ENCODE measurements at regions not wholly inside any gene's neighbourhood (a gene's known extent, or its start where the extent isn't known, plus 50 kb on each side); places are given as distances from the start of the nearest gene placed in this dataset.
A peak's percentile ranks its signal among the peaks of the same experiment; 100 is the strongest.

GRCh38 chr1:222087221-222087920 is 345.5 kb upstream of the DUSP10 start:
- Histone ChIP-seq H3K4me3 (ENCODE audit: low read length) (no peak overlapping the region), H3K9me3 (ENCODE audit: control insufficient read depth, low read length) (no peaks in the 10 kb centered on the region), H3K27ac (ENCODE audit: low read length) (no peak overlapping the region), H3K27me3 (ENCODE audit: control insufficient read depth, insufficient read depth) (no peaks in the 10 kb centered on the region), H3K4me1 (ENCODE audit: control insufficient read depth, insufficient read depth, low read length) (no peaks in the 10 kb centered on the region)
- 78% methylated on average over 9 of the region's 9 CpGs for WGBS
- ATAC-seq = no peak
- DNase-seq = no peak
- intact Hi-C loops (cut with DNase I) = no loop called here

GRCh38 chr1:222084996-222085395 is 343.1 kb upstream of the DUSP10 start:
- H3K9me3 ChIP-seq (ENCODE audit: control insufficient read depth, low read length) = no peaks in the 10 kb centered on the region
- no peaks in the 10 kb centered on the region for H3K27me3 ChIP-seq (ENCODE audit: control insufficient read depth, insufficient read depth)
- ATAC-seq = no peak
- no peak overlapping the region for H3K27ac ChIP-seq (ENCODE audit: low read length)
- H3K4me1 ChIP-seq (ENCODE audit: control insufficient read depth, insufficient read depth, low read length) = no peaks in the 10 kb centered on the region
- WGBS = 38% methylated on average over 1 of the region's 1 CpG
- intact Hi-C loops (cut with DNase I) = no loop called here
- no peak for DNase-seq
- no peak overlapping the region for H3K4me3 ChIP-seq (ENCODE audit: low read length)

- no peak for ATAC-seq
- Histone ChIP-seq H3K27me3 (ENCODE audit: control insufficient read depth, insufficient read depth) (no peaks in the 10 kb centered on the region), H3K9me3 (ENCODE audit: control insufficient read depth, low read length) (no peaks in the 10 kb centered on the region), H3K27ac (ENCODE audit: low read length) (no peak overlapping the region), H3K4me1 (ENCODE audit: control insufficient read depth, insufficient read depth, low read length) (no peaks in the 10 kb centered on the region), H3K4me3 (ENCODE audit: low read length) (no peak overlapping the region)
- no peak for DNase-seq
- intact Hi-C loops (cut with DNase I) = no loop called here
Observed at GRCh38 chr1:222084048-222084447, 342.2 kb upstream of the DUSP10 start.

- no peaks in the 10 kb centered on the region for H3K9me3 ChIP-seq (ENCODE audit: control insufficient read depth, low read length)
- 72% methylated on average over 3 of the region's 3 CpGs for WGBS
- no peak for ATAC-seq
- intact Hi-C loops (cut with DNase I) = no loop called here
- DNase-seq = no peak
- no peak overlapping the region for H3K27ac ChIP-seq (ENCODE audit: low read length)
- no peak overlapping the region for H3K4me3 ChIP-seq (ENCODE audit: low read length)
- no peaks in the 10 kb centered on the region for H3K4me1 ChIP-seq (ENCODE audit: control insufficient read depth, insufficient read depth, low read length)
- H3K27me3 ChIP-seq (ENCODE audit: control insufficient read depth, insufficient read depth) = no peaks in the 10 kb centered on the region
Observed at GRCh38 chr1:222081859-222082258, 340.0 kb upstream of the DUSP10 start.

GRCh38 chr1:222079566-222079965 is 337.7 kb upstream of the DUSP10 start:
- Histone ChIP-seq H3K4me3 (ENCODE audit: low read length) (no peak overlapping the region), H3K9me3 (ENCODE audit: control insufficient read depth, low read length) (no peaks in the 10 kb centered on the region), H3K27ac (ENCODE audit: low read length) (no peak overlapping the region), H3K27me3 (ENCODE audit: control insufficient read depth, insufficient read depth) (no peaks in the 10 kb centered on the region), H3K4me1 (ENCODE audit: control insufficient read depth, insufficient read depth, low read length) (no peaks in the 10 kb centered on the region)
- intact Hi-C loops (cut with DNase I) = no loop called here
- WGBS = 80% methylated on average over 1 of the region's 1 CpG
- DNase-seq = no peak
- no peak for ATAC-seq

- H3K27ac ChIP-seq (ENCODE audit: low read length) = no peak overlapping the region
- intact Hi-C loops (cut with DNase I) = no loop called here
- H3K27me3 ChIP-seq (ENCODE audit: control insufficient read depth, insufficient read depth) = no peaks in the 10 kb centered on the region
- 80% methylated on average over 2 of the region's 2 CpGs for whole genome bisulfite sequencing
- DNase-seq (no peak), ATAC-seq (no peak)
- H3K4me1 ChIP-seq (ENCODE audit: control insufficient read depth, insufficient read depth, low read length) = no peaks in the 10 kb centered on the region
- H3K4me3 ChIP-seq (ENCODE audit: low read length) = no peak overlapping the region
- no peaks in the 10 kb centered on the region for H3K9me3 ChIP-seq (ENCODE audit: control insufficient read depth, low read length)
Observed at GRCh38 chr1:222077206-222077605, 335.3 kb upstream of the DUSP10 start.

- Histone ChIP-seq H3K4me3 (ENCODE audit: low read length) (no peak overlapping the region), H3K27me3 (ENCODE audit: control insufficient read depth, insufficient read depth) (no peaks in the 10 kb centered on the region), H3K4me1 (ENCODE audit: control insufficient read depth, insufficient read depth, low read length) (no peaks in the 10 kb centered on the region), H3K9me3 (ENCODE audit: control insufficient read depth, low read length) (no peaks in the 10 kb centered on the region), H3K27ac (ENCODE audit: low read length) (no peak overlapping the region)
- WGBS = 68% methylated on average over 1 of the region's 1 CpG
- ATAC-seq (no peak), DNase-seq (no peak)
- intact Hi-C loops (cut with DNase I) = no loop called here
Observed at GRCh38 chr1:222074317-222074716, 332.4 kb upstream of the DUSP10 start.

GRCh38 chr1:222073307-222073995 is 331.6 kb upstream of the DUSP10 start:
- Histone ChIP-seq H3K4me1 (ENCODE audit: control insufficient read depth, insufficient read depth, low read length) (no peaks in the 10 kb centered on the region), H3K4me3 (ENCODE audit: low read length) (no peak overlapping the region), H3K9me3 (ENCODE audit: control insufficient read depth, low read length) (no peaks in the 10 kb centered on the region), H3K27me3 (ENCODE audit: control insufficient read depth, insufficient read depth) (no peaks in the 10 kb centered on the region), H3K27ac (ENCODE audit: low read length) (no peak overlapping the region)
- no peak for ATAC-seq
- 75% methylated on average over 2 of the region's 2 CpGs for WGBS
- intact Hi-C loops (cut with DNase I) = no loop called here
- no peak for DNase-seq

- Histone ChIP-seq H3K9me3 (ENCODE audit: control insufficient read depth, low read length) (no peaks in the 10 kb centered on the region), H3K4me1 (ENCODE audit: control insufficient read depth, insufficient read depth, low read length) (no peaks in the 10 kb centered on the region), H3K27ac (ENCODE audit: low read length) (no peak overlapping the region), H3K4me3 (ENCODE audit: low read length) (no peak overlapping the region), H3K27me3 (ENCODE audit: control insufficient read depth, insufficient read depth) (no peaks in the 10 kb centered on the region)
- WGBS = 21% methylated on average over 5 of the region's 5 CpGs
- DNase-seq (no peak), ATAC-seq (peak; percentile 57 to 63)
- intact Hi-C loops (cut with DNase I) = no loop called here
Observed at GRCh38 chr1:222071387-222071786, 329.5 kb upstream of the DUSP10 start.

GRCh38 chr1:222068937-222069336 is 327.0 kb upstream of the DUSP10 start:
- Histone ChIP-seq H3K4me3 (ENCODE audit: low read length) (no peak overlapping the region), H3K4me1 (ENCODE audit: control insufficient read depth, insufficient read depth, low read length) (no peaks in the 10 kb centered on the region), H3K27me3 (ENCODE audit: control insufficient read depth, insufficient read depth) (no peaks in the 10 kb centered on the region), H3K9me3 (ENCODE audit: control insufficient read depth, low read length) (no peaks in the 10 kb centered on the region), H3K27ac (ENCODE audit: low read length) (no peak overlapping the region)
- DNase-seq (no peak), ATAC-seq (no peak)
- intact Hi-C loops (cut with DNase I) = no loop called here

- Histone ChIP-seq H3K27ac (ENCODE audit: low read length) (no peak overlapping the region), H3K4me1 (ENCODE audit: control insufficient read depth, insufficient read depth, low read length) (no peaks in the 10 kb centered on the region), H3K27me3 (ENCODE audit: control insufficient read depth, insufficient read depth) (no peaks in the 10 kb centered on the region), H3K4me3 (ENCODE audit: low read length) (no peak overlapping the region), H3K9me3 (ENCODE audit: control insufficient read depth, low read length) (no peaks in the 10 kb centered on the region)
- ATAC-seq = no peak
- WGBS = 92% methylated on average over 6 of the region's 6 CpGs
- no peak for DNase-seq
- intact Hi-C loops (cut with DNase I) = no loop called here
Observed at GRCh38 chr1:222068101-222068500, 326.2 kb upstream of the DUSP10 start.

GRCh38 chr1:222066539-222066938 is 324.6 kb upstream of the DUSP10 start:
- Histone ChIP-seq H3K9me3 (ENCODE audit: control insufficient read depth, low read length) (no peaks in the 10 kb centered on the region), H3K27ac (ENCODE audit: low read length) (no peak overlapping the region), H3K4me1 (ENCODE audit: control insufficient read depth, insufficient read depth, low read length) (no peaks in the 10 kb centered on the region), H3K27me3 (ENCODE audit: control insufficient read depth, insufficient read depth) (no peaks in the 10 kb centered on the region), H3K4me3 (ENCODE audit: low read length) (no peak overlapping the region)
- 29% methylated on average over 1 of the region's 1 CpG for WGBS
- DNase-seq = no peak
- ATAC-seq = no peak
- intact Hi-C loops (cut with DNase I) = no loop called here
